Occipital lobe (tissue), 1 donor: ENCODE measurements at regions not wholly inside any gene's neighbourhood (a gene's known extent, or its start where the extent isn't known, plus 50 kb on each side); places are given as distances from the start of the nearest gene placed in this dataset.

Experiments used
- DNase-seq: peaks from one replicate; lab custom pipeline; 2025; lab: John Stamatoyannopoulos, UW

GRCh38 chr6:152905551-152906299 is 77.1 kb downstream of the FBXO5 start:
- no peak for DNase-seq

- no peak for DNase-seq
Measured at GRCh38 chr6:152909241-152909640, 73.6 kb downstream of the FBXO5 start.

- DNase-seq: no peak
Measured at GRCh38 chr6:152916035-152916434, 66.8 kb downstream of the FBXO5 start.

- DNase-seq: no peak
Measured at GRCh38 chr6:152918991-152919390, 63.9 kb downstream of the FBXO5 start.

- DNase-seq: no peak
Measured at GRCh38 chr6:152920016-152920415, 62.8 kb downstream of the FBXO5 start.
